GM23338 (cell line): ENCODE measurements at regions not wholly inside any gene's neighbourhood (a gene's known extent, or its start where the extent isn't known, plus 50 kb on each side); places are given as distances from the start of the nearest gene placed in this dataset.

ENCODE experiments used
- ATAC-seq: fragments of 200-7000 bp; cut with Tn5 transposase; 3 replicates; pipeline ENCODE4 v1.9.1; 2020
- DNase-seq: peaks from one replicate; pipeline ENCODE4 v3.0.0-alpha.2; 2015; ENCODE audit warnings: low spot score
- H2AFZ ChIP-seq: fragments of 200-600 bp; sonication (generic); 2 replicates; pipeline ENCODE4 v1.8.0; 2016; ENCODE audit warnings: antibody characterized with exemption, mild to moderate bottlenecking, moderate library complexity
- H3F3A ChIP-seq: fragments of 200-600 bp; sonication (generic); replicated peaks from 2 replicates; pipeline ENCODE4 v1.8.0; 2017; ENCODE audit warnings: antibody characterized with exemption, mixed run types, low read depth
- H3K27ac ChIP-seq: fragments of 200-600 bp; sonication (generic); 2 replicates; pipeline ENCODE4 v1.6.1; 2016; ENCODE audit warnings: low read depth
- H3K27me3 ChIP-seq: fragments of 200-600 bp; sonication (generic); 2 replicates; pipeline ENCODE4 v1.8.0; 2016; ENCODE audit warnings: mild to moderate bottlenecking, mixed run types, moderate library complexity; ENCODE audit not compliant: insufficient read depth
- H3K36me3 ChIP-seq: fragments of 200-600 bp; sonication (generic); 2 replicates; pipeline ENCODE4 v1.8.0; 2016; ENCODE audit warnings: mild to moderate bottlenecking; ENCODE audit not compliant: insufficient read depth
- H3K4me1 ChIP-seq: fragments of 200-600 bp; sonication (generic); 2 replicates; pipeline ENCODE4 v1.8.0; 2016; ENCODE audit warnings: mild to moderate bottlenecking, moderate library complexity; ENCODE audit not compliant: insufficient read depth
- H3K4me2 ChIP-seq: fragments of 200-600 bp; sonication (generic); 2 replicates; pipeline ENCODE4 v1.7.1; 2017; ENCODE audit warnings: mixed run types
- H3K4me3 ChIP-seq: fragments of 200-600 bp; sonication (generic); 2 replicates; pipeline ENCODE4 v1.6.1; 2016; ENCODE audit warnings: mixed run types
- H3K79me2 ChIP-seq: fragments of 200-600 bp; sonication (generic); replicated peaks from 2 replicates; pipeline ENCODE4 v1.8.0; 2017; ENCODE audit warnings: mild to moderate bottlenecking; ENCODE audit not compliant: insufficient read depth
- H3K9me2 ChIP-seq: fragments of 200-600 bp; sonication (generic); 2 replicates; pipeline ENCODE4 v1.8.0; 2017; ENCODE audit not compliant: insufficient read depth
- H4K20me1 ChIP-seq: fragments of 200-600 bp; sonication (generic); replicated peaks from 2 replicates; pipeline ENCODE4 v1.8.0; 2017; ENCODE audit warnings: mild to moderate bottlenecking; ENCODE audit not compliant: insufficient read depth
- H3K27ac Mint-ChIP-seq: 2 replicates; pipeline ENCODE4 v1.8.0; 2020; ENCODE audit warnings: inconsistent platforms, mild to moderate bottlenecking, moderate library complexity, mixed read lengths
- H3K27me3 Mint-ChIP-seq: 3 replicates; pipeline ENCODE4 v1.8.0; 2022; ENCODE audit warnings: low read depth, mild to moderate bottlenecking, moderate library complexity, mixed read lengths, inconsistent platforms; ENCODE audit not compliant: insufficient read depth, poor library complexity
- H3K36me3 Mint-ChIP-seq: 3 replicates; pipeline ENCODE4 v1.8.0; 2021; ENCODE audit warnings: low read depth, mild to moderate bottlenecking, inconsistent platforms, moderate library complexity, mixed read lengths
- H3K4me1 Mint-ChIP-seq: 3 replicates; pipeline ENCODE4 v1.8.0; 2020; ENCODE audit warnings: mild to moderate bottlenecking, inconsistent platforms, mixed read lengths
- H3K4me3 Mint-ChIP-seq: 3 replicates; pipeline ENCODE4 v1.8.0; 2021; ENCODE audit warnings: moderate library complexity, mild to moderate bottlenecking, inconsistent platforms, mixed read lengths
- H3K9me3 Mint-ChIP-seq: 3 replicates; pipeline ENCODE4 v1.8.0; 2020; ENCODE audit warnings: moderate library complexity, mild to moderate bottlenecking, inconsistent platforms, mixed read lengths
- CREB1 ChIP-seq: fragments of 250-450 bp; sonication (Bioruptor Pico); IDR thresholded peaks from 2 replicates; pipeline ENCODE4 v1.5.0; 2020; ENCODE audit warnings: low read depth, mild to moderate bottlenecking, moderate library complexity
- NANOG ChIP-seq: IDR thresholded peaks from 2 replicates; pipeline ENCODE4 v1.6.1; 2016; ENCODE audit warnings: antibody characterized with exemption, borderline replicate concordance
- REST ChIP-seq: IDR thresholded peaks from one replicate; pipeline ENCODE4 v1.6.1; 2018; ENCODE audit warnings: antibody characterized with exemption; ENCODE audit not compliant: unreplicated experiment
- STAT1 ChIP-seq: IDR thresholded peaks from one replicate; pipeline ENCODE4 v1.6.1; 2016; ENCODE audit warnings: antibody characterized with exemption; ENCODE audit not compliant: unreplicated experiment
- ZNF462 ChIP-seq: fragments of 250-450 bp; sonication (Bioruptor Pico); IDR thresholded peaks from 2 replicates; pipeline ENCODE4 v1.5.0; 2020; ENCODE audit warnings: mild to moderate bottlenecking, moderate library complexity

DNA sequence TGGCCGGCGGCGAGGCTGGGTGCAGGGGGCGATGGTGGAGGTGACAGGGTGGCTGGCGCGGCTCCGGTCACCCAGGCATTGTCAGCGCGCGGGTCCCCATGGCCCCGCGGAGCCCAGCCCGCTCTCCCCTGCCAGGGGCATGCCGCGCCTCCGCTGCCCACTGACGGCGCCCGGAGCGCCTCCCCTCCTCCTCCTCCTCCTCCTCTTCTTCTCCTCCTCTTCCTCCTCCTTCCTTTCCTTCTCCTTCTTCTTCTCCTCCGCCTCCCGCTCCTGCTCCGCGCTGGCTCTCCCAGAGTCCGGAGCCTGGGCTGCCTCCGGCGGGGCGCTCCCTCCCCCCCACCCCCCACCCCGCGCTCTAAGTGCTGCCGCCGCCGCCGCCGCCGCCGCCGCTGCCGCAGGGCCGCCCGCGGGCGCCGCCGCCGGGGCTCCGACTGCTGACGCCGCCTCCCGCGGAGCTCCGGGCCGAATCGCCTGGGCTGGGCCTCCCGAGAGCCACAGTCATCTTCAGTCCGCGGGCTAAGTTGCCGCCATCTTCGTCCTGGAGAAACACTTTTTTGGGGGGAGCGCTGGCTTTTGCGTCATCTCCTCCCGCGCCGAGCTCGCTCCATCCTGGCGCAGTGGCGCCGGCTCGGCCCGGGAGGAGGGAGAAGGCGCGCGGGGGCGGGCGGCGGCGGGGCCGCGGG lies 348.3 kb downstream of the LIG4 start:
- Histone ChIP-seq H2AFZ (peak overlapping the region; percentile 96), H3K4me1 (peaks cover 6% of the 10 kb centered on the region; the same call in 1 of the 2 replicates), H3K27me3 (peaks cover 47% of the 10 kb centered on the region), H3K27ac (no peak overlapping the region), H4K20me1 (0 out of 2 replicates have a peak, but pooled peaks cover 9% of the 10 kb centered on the region), H3F3A (peaks cover 3% of the 10 kb centered on the region; the same call in 1 of the 2 replicates), H3K4me2 (peak overlapping the region; percentile 96), H3K4me3 (peak overlapping the region; percentile 90), H3K79me2 (peaks cover 16% of the 10 kb centered on the region), H3K9me2 (no peaks in the 10 kb centered on the region), H3K36me3 (no peaks in the 10 kb centered on the region)
- Mint-ChIP-seq H3K27ac (no peak overlapping the region), H3K36me3 (no peaks in the 10 kb centered on the region), H3K9me3 (no peaks in the 10 kb centered on the region), H3K4me1 (peaks cover 14% of the 10 kb centered on the region), H3K4me3 (peak overlapping the region; percentile 88), H3K27me3 (peaks cover 28% of the 10 kb centered on the region)
- DNase-seq (peak; percentile 64), ATAC-seq (peak; percentile 15)
- TF ChIP-seq ZNF462 (CRISPR knock-in tag), result no peak
- TF ChIP-seq NANOG, result no peak
- TF ChIP-seq STAT1, result no peak
- peak; percentile 61 for TF ChIP-seq CREB1 (CRISPR knock-in tag)
- peak; percentile 24 for TF ChIP-seq REST
